BJ (cell line): ENCODE measurements at regions not wholly inside any gene's neighbourhood (a gene's known extent, or its start where the extent isn't known, plus 50 kb on each side); places are given as distances from the start of the nearest gene placed in this dataset.

ENCODE experiments used
- CTCF ChIA-PET: fragments of 350-600 bp; formaldehyde crosslinking; extraction: SDS; loops from one replicate; lab custom pipeline; 2021; ENCODE audit warnings: antibody characterized with exemption, inconsistent platforms; lab: Yijun Ruan, JAX
- POLR2A ChIA-PET: fragments of 300-600 bp; sonication (Branson Sonifier 250); formaldehyde crosslinking; extraction: SDS; loops from one replicate; lab custom pipeline; 2021; ENCODE audit warnings: antibody characterized with exemption; lab: Charles Lee
- DNase-seq: peaks from one replicate; pipeline ENCODE4 v3.0.0-alpha.2; 2011; ENCODE audit warnings: low read depth
- H3K27me3 ChIP-seq: 2 replicates; pipeline ENCODE4 v1.6.0; 2011; ENCODE audit warnings: low read length; ENCODE audit not compliant: control insufficient read depth, insufficient read depth
- H3K36me3 ChIP-seq: 2 replicates; pipeline ENCODE4 v1.5.1; 2011; ENCODE audit warnings: low read length; ENCODE audit not compliant: control insufficient read depth, insufficient read depth
- H3K4me3 ChIP-seq: 2 replicates; pipeline ENCODE4 v1.5.1; 2011; ENCODE audit warnings: low read depth, mild to moderate bottlenecking, control low read depth, low read length
- TF ChIP-seq, protein P1 (sequence below): IDR thresholded peaks from 2 replicates; pipeline ENCODE4 v1.5.1; 2011; ENCODE audit warnings: low read depth, mild to moderate bottlenecking, control low read depth, inconsistent platforms, low read length, moderate library complexity; ENCODE audit not compliant: insufficient read depth

DNA sequence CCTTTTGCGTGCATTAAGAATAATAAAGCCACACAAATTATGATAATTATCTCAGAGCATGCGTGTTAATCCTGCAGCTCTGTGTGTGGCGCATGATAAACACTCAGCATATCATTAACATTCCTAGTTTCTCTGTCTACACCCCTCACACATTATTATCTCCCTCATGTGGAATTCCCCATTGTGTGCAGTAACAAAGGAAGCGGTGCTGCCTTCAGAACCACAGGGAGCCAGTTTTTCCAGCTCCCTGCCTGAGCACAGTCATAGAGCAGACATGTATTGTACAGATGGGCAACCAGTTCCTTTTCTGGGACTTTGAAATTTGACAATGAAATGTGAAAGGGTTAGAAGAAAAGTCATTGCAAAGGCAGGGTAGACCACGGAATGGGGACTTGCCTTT, 1365.5 kb upstream of the CDH9 start:
- Histone ChIP-seq H3K36me3 (no peaks in the 10 kb centered on the region), H3K4me3 (no peak overlapping the region), H3K27me3 (no peaks in the 10 kb centered on the region)
- POLR2A ChIA-PET: no interaction called here
- CTCF ChIA-PET: no interaction called here
- TF ChIP-seq, protein P1, sequence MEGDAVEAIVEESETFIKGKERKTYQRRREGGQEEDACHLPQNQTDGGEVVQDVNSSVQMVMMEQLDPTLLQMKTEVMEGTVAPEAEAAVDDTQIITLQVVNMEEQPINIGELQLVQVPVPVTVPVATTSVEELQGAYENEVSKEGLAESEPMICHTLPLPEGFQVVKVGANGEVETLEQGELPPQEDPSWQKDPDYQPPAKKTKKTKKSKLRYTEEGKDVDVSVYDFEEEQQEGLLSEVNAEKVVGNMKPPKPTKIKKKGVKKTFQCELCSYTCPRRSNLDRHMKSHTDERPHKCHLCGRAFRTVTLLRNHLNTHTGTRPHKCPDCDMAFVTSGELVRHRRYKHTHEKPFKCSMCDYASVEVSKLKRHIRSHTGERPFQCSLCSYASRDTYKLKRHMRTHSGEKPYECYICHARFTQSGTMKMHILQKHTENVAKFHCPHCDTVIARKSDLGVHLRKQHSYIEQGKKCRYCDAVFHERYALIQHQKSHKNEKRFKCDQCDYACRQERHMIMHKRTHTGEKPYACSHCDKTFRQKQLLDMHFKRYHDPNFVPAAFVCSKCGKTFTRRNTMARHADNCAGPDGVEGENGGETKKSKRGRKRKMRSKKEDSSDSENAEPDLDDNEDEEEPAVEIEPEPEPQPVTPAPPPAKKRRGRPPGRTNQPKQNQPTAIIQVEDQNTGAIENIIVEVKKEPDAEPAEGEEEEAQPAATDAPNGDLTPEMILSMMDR: no peak
- DNase-seq: no peak

DNA sequence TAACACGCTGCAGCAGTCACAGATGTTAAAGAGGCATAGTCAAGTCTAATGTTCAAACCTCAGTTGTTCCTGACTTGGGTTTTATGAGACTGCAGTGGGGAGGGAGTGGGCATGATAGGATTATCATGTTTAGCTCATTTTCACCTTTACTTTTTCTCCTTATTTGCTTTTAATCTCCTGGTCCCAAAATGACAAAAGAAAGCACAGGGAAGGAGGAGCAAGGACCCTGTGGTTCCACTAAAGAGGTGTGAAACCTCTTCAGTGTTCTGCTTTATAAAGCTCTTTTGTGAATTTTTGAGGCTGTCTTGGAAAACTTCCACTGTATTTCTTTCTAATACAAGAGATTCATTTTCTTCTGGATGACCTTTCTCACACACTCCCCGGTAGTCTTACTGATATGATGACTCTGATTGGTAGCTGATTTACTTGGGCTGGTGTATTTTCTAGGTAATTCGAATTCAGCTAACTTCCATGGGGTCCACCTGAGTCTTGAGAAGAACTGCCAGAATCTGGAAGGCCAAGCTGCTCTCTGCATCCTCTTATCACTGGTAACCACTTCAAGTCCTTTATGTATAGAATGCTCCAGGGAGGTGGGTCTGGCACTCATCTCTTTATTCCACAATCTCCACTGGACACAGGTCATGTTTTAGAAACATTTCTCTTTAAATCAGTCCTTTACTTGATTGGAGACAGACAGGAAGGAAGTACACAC, 1364.4 kb upstream of the CDH9 start:
- ChIA-PET POLR2A (no interaction called here), CTCF (no interaction called here)
- no peaks in the 10 kb centered on the region for H3K27me3 ChIP-seq
- DNase-seq: no peak
- H3K36me3 ChIP-seq: no peaks in the 10 kb centered on the region
- no peak overlapping the region for H3K4me3 ChIP-seq
- TF ChIP-seq, protein P1: no peak

DNA sequence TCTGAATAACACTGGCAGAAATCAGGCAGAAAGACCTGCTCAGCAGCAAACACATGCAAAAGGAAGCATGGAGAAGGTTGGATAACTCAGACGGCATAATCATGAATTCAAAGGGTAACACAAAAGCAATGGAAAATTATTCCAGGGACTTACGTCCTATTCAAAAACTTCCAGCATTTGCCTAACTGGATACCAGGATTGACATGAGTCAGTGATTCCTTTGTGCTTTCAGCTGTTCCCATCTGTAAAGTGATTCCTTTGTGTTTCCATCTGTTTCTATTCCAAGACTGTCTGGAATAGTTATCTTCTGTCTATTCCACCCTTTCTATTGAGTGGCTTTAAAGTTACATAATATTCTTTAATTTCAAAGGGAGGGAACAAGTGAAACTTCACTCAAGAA, 1361.7 kb upstream of the CDH9 start:
- Histone ChIP-seq H3K36me3 (no peaks in the 10 kb centered on the region), H3K27me3 (no peaks in the 10 kb centered on the region), H3K4me3 (no peak overlapping the region)
- no peak for DNase-seq
- TF ChIP-seq, protein P1: no peak
- ChIA-PET CTCF (no interaction called here), POLR2A (no interaction called here)

DNA sequence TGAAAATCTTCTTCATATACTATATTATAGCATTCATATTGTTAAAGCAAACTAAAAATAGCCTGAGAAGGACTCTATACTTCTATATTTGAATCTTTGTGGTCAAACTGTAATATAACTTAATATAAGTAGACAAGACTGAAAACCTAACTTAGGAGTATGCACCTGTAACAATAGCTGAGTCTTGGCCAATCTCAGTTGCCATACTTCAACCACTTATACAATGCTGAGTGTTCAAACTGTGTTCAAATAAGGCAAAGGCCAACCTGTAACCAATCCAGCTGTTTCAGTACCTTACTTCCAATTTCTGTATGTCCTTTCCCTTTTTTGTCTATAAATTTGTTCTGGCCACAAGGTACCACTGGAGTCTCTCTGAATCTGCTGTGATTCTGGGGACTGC, 1360.8 kb upstream of the CDH9 start:
- DNase-seq: no peak
- Histone ChIP-seq H3K27me3 (no peaks in the 10 kb centered on the region), H3K36me3 (no peaks in the 10 kb centered on the region), H3K4me3 (no peak overlapping the region)
- ChIA-PET CTCF (no interaction called here), POLR2A (no interaction called here)
- TF ChIP-seq, protein P1: no peak

DNA sequence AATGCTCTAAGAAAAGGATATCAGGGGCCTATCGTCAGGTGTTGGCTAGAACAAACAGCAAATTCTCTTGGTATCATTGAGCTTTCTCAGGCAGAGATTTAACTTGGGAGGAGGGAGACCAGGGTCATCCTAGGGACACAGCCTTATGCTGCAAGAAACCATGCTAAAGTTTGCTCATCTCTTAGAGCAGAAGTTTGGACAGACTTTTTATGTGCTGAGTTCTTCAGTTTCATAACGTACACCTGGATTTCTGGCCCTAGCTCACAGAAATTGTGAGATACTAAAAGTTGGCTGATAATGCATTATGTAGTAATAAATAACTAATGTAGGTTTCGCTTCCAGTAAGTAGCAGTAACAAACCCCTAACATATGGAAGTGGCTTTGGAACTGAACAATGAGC, 1359.8 kb upstream of the CDH9 start:
- ChIA-PET CTCF (no interaction called here), POLR2A (no interaction called here)
- H3K27me3 ChIP-seq: no peaks in the 10 kb centered on the region
- no peak overlapping the region for H3K4me3 ChIP-seq
- no peaks in the 10 kb centered on the region for H3K36me3 ChIP-seq
- DNase-seq: no peak
- TF ChIP-seq, protein P1: no peak
